Adrenal gland (tissue), 9 donors: ENCODE measurements at regions not wholly inside any gene's neighbourhood (a gene's known extent, or its start where the extent isn't known, plus 50 kb on each side); places are given as distances from the start of the nearest gene placed in this dataset.

Source experiments
- DNase-seq, 7 donors: peaks; one replicate each; pipeline ENCODE4 v3.0.0-alpha.2; 2019 to 2020
- H3K27ac ChIP-seq, 5 donors: fragments of 200-600 bp; sonication (generic) in 4 of 5; 1 replicate in 3 of 5; 2 replicates in 2 of 5; pipeline versions ENCODE4 v1.5.1 to v1.8.0; 2016 to 2020; ENCODE audit warnings: mild to moderate bottlenecking in 1 of 5
- H3K27me3 ChIP-seq: fragments of 200-600 bp; 2 replicates; pipeline ENCODE4 v1.8.0; 2021
- H3K36me3 ChIP-seq, 2 donors: fragments of 200-600 bp; replicated peaks in 1 of 2; 1 replicate in 1 of 2; 2 replicates in 1 of 2; pipeline versions ENCODE4 v1.5.1 to v1.8.0; 2018 to 2022
- H3K4me1 ChIP-seq, 2 donors: fragments of 200-600 bp; replicated peaks in 1 of 2; 1 replicate in 1 of 2; 2 replicates in 1 of 2; pipeline versions ENCODE4 v1.5.1 to v1.8.0; 2018 to 2021
- H3K4me3 ChIP-seq, 4 donors: fragments of 200-600 bp; sonication (generic) in 3 of 4; one replicate each; pipeline ENCODE4 v1.5.1; 2016 to 2018
- H3K9me3 ChIP-seq, 3 donors: fragments of 200-600 bp; sonication (generic) in 1 of 3; replicated peaks in 1 of 3; 1 replicate in 2 of 3; 2 replicates in 1 of 3; pipeline versions ENCODE4 v1.5.1 to v1.8.0; 2016 to 2021
- POLR2A ChIP-seq, 2 donors: fragments of 450-650 bp; IDR thresholded peaks; one replicate each; pipeline ENCODE4 v1.6.1; 2017; ENCODE audit warnings: antibody characterized with exemption in 2 of 2, mild to moderate bottlenecking in 2 of 2, moderate library complexity in 1 of 2
- WGBS, 4 donors: extraction: QIAGEN DNeasy Blood & Tissue Kit in 2 of 4; methylation state at CpG; one replicate each; pipeline versions ENCODE4 v1.1.5 to v1.1.7; 2013 to 2017; 5-methylcytosine and 5-hydroxymethylcytosine counted together
- intact Hi-C, 2 donors: fragments of 100-400 bp; cut with DNase I; formaldehyde crosslinking; loops; one replicate each; pipeline versions ENCODE4 v1.14.1 to v1.15.0; 2022 to 2023
- TF ChIP-seq, protein P1 (sequence below), 6 experiments: fragments of 450-650 bp in 4 of 6; fragments of 200-600 bp in 2 of 6; sonication (generic) in 1 of 6; IDR thresholded peaks; 1 replicate in 5 of 6; 2 replicates in 1 of 6; pipeline versions ENCODE4 v1.5.1 to v1.8.0; 2016 to 2021; ENCODE audit warnings: antibody characterized with exemption in 6 of 6, mild to moderate bottlenecking in 2 of 6, moderate library complexity in 1 of 6
- donor health status: healthy with polysubstance abuse.
- donor health status: Bipolar disorder and iron deficiency.
- donor health status: DM: yes; HTN: yes; CAD: no.
- donor health status: DM: no; HTN: no; CAD: no.
- donor health status: DM: no; HTN: no; CAD: no.

- DNase-seq, result no peak
- Histone ChIP-seq H3K9me3 (no peaks in the 10 kb centered on the region), H3K36me3 (no peaks in the 10 kb centered on the region), H3K4me3 (no peak overlapping the region), H3K4me1 (no peaks in the 10 kb centered on the region), H3K27ac (no peak overlapping the region), H3K27me3 (peaks cover 3% of the 10 kb centered on the region)
- 47 to 74% (median 65%) methylated on average over 6 of the region's 6 CpGs for WGBS, 4 donors
- no peak for TF ChIP-seq POLR2A (IDR thresholded peaks at IDR 0.05)
- TF ChIP-seq, protein P1, sequence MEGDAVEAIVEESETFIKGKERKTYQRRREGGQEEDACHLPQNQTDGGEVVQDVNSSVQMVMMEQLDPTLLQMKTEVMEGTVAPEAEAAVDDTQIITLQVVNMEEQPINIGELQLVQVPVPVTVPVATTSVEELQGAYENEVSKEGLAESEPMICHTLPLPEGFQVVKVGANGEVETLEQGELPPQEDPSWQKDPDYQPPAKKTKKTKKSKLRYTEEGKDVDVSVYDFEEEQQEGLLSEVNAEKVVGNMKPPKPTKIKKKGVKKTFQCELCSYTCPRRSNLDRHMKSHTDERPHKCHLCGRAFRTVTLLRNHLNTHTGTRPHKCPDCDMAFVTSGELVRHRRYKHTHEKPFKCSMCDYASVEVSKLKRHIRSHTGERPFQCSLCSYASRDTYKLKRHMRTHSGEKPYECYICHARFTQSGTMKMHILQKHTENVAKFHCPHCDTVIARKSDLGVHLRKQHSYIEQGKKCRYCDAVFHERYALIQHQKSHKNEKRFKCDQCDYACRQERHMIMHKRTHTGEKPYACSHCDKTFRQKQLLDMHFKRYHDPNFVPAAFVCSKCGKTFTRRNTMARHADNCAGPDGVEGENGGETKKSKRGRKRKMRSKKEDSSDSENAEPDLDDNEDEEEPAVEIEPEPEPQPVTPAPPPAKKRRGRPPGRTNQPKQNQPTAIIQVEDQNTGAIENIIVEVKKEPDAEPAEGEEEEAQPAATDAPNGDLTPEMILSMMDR (IDR thresholded peaks at IDR 0.05), result no peak
- intact Hi-C loops, result no loop called here
Observed at GRCh38 chr17:14593956-14594355, 293.1 kb downstream of the HS3ST3B1 start.

GRCh38 chr17:14590459-14591250 lies 289.8 kb downstream of the HS3ST3B1 start:
- Histone ChIP-seq H3K9me3 (no peaks in the 10 kb centered on the region), H3K4me1 (no peaks in the 10 kb centered on the region), H3K27ac (no peak overlapping the region), H3K36me3 (no peaks in the 10 kb centered on the region), H3K27me3 (peaks cover 3% of the 10 kb centered on the region), H3K4me3 (no peak overlapping the region)
- no peak for DNase-seq
- 75 to 86% (median 81%) methylated on average over 5 of the region's 5 CpGs for WGBS, 4 donors
- no peak for TF ChIP-seq POLR2A (IDR thresholded peaks at IDR 0.05)
- TF ChIP-seq, protein P1 (IDR thresholded peaks at IDR 0.05), result no peak
- intact Hi-C loops, result no loop called here

DNA sequence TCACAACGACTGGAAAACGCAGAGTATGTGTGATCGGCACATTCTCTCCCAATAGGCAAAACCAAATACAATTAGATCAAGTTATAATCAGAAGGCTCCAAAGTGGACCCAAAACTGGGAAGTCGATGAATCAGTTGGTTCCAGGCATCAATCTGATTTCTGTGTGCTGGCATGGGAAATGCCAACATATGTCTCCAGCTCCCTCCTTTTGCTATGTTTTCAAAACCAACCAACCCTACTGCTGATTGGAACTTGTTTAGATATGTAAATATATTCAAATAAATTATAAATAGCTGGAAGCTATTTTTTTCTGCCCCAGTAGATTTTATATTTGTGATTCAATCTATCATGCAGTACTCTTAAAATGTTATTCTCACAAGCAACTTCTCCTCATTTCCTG lies 284.2 kb downstream of the HS3ST3B1 start:
- H3K9me3 ChIP-seq, result no peaks in the 10 kb centered on the region
- H3K27ac ChIP-seq, result no peak overlapping the region
- no peak for DNase-seq
- 69 to 83% (median 78%) methylated on average over 4 of the region's 4 CpGs for WGBS, 4 donors
- no peaks in the 10 kb centered on the region for H3K27me3 ChIP-seq
- no peak for TF ChIP-seq POLR2A (IDR thresholded peaks at IDR 0.05)
- TF ChIP-seq, protein P1 (IDR thresholded peaks at IDR 0.05), result no peak
- H3K4me1 ChIP-seq, result no peaks in the 10 kb centered on the region
- H3K4me3 ChIP-seq, result no peak overlapping the region
- intact Hi-C loops, result no loop called here
- no peaks in the 10 kb centered on the region for H3K36me3 ChIP-seq

- Histone ChIP-seq H3K36me3 (no peaks in the 10 kb centered on the region), H3K4me3 (no peak overlapping the region), H3K27me3 (no peaks in the 10 kb centered on the region), H3K9me3 (no peaks in the 10 kb centered on the region), H3K4me1 (no peaks in the 10 kb centered on the region), H3K27ac (no peak overlapping the region)
- WGBS, 4 donors, result 83 to 90% (median 86%) methylated on average over 2 of the region's 2 CpGs
- no peak for TF ChIP-seq POLR2A (IDR thresholded peaks at IDR 0.05)
- TF ChIP-seq, protein P1 (IDR thresholded peaks at IDR 0.05), result no peak
- DNase-seq, result no peak
- intact Hi-C loops, result no loop called here
Observed at GRCh38 chr17:14582996-14583395, 282.1 kb downstream of the HS3ST3B1 start.
